Renal pelvis (tissue), 1 donor: ENCODE measurements at regions not wholly inside any gene's neighbourhood (a gene's known extent, or its start where the extent isn't known, plus 50 kb on each side); places are given as distances from the start of the nearest gene placed in this dataset.

Source experiments
- DNase-seq: peaks from one replicate; pipeline ENCODE4 v3.0.0-alpha.2; 2013

GRCh38 chr2:20523073-20523798 is 76.4 kb downstream of the RHOB start:
- no peak for DNase-seq

- no peak for DNase-seq
Observed at GRCh38 chr2:20523799-20524187, 76.9 kb downstream of the RHOB start.

- no peak for DNase-seq
Observed at GRCh38 chr2:20524412-20525040, 77.7 kb downstream of the RHOB start.

DNA sequence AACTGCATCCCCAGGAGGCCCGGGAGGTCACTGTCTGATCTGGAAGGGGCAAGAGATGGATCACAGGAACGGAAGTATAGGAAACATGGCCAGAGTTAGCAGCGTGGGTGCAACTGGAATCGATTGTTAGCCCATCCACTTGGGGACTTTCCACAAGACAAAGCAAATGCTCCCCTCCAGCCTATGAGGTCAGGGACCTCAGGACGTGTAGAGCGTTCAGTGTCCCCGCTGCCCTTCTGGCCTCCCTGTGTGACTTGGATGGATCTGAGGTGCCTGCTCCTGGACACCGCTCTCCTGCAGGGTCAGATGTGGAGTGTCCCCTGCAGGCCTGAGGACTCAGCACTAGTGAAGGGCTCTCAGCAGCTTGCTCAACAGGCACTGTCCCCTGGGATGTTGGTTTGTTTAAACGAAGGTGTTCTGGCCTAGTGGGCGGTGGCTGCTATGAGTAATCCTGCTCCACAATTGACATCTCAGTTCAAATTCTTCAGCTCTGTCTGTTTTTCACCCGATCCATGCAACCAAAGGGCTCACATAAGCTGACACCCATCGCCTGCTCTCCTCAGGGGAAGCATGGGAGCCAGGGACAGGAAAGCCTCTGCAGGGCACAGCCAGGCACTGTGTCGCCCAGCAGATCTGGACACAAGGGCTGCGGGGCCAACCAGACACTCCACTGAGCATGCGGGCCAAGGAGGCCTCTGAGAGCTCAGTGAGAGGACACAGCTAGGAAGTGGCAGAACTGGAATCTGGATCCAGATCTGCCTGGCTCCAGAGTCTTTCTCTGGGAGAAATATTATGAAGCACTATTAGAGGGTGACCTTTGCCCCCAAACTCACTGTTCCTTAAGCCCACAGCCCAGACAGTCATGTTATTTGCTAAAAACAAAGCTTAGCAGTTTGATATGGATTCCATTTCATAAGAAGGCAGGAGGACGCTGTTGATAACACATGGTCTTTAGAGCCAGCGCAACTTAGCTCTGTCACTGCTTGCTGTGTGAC is 78.5 kb downstream of the RHOB start:
- DNase-seq, result no peak

- no peak for DNase-seq
Observed at GRCh38 chr2:20526160-20526559, 79.3 kb downstream of the RHOB start.

DNA sequence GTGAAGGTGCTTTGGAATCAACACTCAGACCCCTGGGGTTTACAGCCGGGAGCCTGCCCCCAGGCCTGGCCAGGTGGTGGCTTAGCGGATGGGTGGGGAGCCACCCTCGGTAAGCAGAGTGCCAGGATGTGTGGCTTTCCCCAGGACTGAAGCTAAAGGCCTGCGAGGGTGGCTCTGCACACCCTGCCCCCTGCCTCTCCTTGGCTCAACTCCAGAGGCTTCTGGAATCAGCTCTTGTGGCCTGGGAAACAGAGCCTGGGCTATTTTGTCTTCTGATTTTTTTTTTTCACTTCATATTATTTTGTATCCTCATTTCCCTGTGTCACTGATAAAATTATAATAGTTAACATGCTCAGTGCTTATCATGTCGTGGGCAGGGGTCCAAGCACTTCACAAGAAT is 79.8 kb downstream of the RHOB start:
- DNase-seq, result no peak

DNA sequence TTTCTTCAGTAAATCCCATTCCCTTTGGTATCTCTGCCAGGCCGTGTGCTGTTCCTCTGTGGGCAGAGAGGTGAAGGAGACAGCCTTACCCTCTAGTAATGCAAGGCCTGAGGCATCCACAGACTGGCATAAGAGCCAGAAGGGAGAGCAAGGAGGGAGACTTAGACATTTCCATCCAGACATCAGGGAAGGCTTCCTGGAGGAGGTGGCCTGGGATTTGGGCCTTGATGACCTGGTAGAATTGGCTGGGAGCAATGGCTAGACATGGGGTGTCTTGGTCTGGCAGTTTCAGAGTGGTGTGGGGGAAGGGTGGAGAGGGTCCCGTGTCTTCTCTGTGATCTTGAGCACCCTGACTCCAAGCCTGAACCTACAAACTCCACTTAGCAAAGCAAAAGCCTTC is 81.8 kb downstream of the RHOB start:
- no peak for DNase-seq

DNA sequence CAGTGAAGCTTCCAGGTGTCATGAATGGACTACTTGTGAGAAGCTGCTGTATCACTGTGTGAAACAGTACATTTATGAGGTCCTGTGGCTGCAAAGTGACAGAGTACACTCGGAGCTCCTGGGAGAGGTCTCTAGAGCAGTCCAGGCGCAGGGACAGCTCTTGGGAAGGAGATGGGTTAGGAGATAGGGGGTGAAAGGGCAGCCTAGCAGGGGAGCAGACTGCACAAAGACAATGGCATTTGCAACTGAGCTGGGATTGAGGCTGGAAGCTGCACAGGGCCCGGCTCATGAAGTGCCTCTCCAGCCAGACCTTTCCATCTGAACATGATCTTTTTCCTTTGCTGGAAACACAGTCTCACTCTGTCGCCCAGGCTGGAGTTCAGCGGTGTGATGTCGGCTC is 83.6 kb downstream of the RHOB start:
- DNase-seq, result no peak

GRCh38 chr2:20531633-20532262 is 84.9 kb downstream of the RHOB start:
- DNase-seq, result no peak

DNA sequence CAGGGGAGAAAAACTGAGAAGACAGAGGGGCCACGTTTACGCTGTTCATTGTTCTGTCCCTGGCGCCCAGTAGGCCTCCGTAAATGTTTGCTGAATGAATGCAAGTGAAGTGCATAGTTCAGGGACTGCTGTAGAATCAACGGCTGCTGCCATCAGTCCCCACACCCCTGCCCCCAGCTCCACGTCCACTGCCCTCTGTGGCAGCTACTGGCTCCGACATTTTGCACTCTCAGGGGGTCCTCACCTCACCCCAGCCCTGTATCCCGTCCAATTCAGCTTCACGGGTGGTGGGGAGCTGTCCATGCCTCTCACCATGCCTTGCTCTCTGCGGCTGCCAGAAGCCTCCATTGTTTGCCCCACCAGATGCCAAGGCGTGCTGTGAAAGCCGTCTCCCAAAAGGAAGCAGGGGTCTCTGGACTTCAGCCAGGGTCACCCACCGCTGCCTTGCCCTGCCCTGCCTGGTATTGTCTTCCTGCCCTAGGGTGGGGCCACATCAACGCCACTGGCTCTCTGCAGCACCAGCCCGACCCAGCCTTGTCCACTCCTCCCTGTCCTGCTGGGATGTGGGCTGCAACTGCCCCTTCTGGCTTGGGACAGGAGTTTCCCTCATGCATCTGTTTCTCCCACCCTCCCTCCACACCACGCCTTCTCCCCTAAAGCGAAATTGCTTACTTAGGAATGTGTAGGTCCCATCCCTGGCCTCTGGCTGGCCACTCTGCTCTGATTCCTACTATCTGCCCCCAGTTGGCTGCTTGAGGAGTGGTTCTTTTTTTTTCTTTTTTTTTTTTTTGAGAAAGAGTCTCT is 86.0 kb downstream of the RHOB start:
- DNase-seq, result no peak

DNA sequence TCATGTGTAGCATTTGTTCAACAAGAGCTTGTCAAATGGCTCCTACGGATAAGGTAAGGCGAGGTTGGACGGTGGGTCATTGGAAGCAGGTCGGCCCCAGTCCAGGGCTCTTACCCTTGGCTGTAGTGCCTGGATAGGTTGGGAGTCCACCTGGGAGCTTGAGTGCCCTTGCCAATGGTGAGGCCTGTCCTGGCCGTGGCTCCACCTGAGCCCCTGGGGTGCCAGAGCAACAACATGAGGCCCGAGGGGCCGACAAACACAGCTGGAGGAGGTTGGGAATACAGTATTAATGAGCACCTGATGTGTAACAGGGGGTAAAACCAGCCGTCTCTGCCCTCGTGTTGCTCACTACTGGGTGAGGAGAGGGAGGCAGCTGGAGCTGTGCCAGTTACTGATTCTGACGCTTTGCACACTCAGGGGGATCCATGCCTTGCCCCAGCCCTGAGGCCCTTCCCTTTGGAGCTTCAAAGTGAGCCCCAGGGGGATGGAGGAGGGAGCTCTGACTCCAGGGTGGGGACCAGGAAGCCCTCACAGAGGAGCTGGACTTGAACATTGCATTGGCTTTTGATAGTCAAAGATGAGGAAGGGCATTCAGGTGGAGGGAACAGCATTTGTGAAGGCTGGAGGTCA is 87.2 kb downstream of the RHOB start:
- no peak for DNase-seq

GRCh38 chr2:20534913-20535801 is 88.3 kb downstream of the RHOB start:
- DNase-seq, result no peak

DNA sequence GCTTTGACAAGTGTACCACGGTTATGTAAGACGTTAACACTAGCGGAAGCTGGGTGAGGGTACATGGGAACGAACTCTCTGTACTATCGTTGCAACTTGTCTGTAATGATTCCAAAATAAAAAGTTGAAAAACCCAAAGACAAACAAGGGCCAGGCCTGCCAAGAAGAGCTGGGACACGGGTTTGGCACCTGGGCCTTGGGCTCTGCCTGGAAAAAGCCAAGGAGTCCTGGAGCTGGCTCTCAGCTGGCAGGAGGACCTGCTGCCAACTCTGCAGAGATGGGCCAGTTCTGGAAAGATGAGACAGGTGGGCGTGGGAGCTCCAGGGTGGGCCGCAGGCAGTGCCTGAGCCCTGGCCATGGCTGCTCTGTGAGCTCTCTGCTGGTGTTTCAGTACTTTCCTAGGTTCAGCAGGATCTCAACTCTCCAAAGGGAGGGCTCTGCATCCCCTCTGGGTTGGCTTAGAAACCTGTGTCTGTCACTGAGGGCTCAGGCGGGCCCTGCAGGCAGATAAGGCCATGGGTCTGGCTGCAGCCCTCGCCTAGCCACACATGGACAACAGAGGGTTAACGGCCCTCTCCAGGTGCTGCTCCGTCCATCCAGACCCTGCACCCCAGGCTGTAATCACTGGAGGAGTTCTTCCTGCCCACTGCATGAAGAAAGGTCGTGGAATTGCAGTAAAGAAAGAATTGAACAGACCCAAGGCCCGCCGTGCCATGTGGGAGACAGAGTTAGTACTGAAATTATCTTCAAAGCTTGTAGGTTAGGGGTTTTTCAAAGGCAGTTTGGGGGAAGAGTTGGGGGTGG is 89.9 kb downstream of the RHOB start:
- DNase-seq, result no peak

DNA sequence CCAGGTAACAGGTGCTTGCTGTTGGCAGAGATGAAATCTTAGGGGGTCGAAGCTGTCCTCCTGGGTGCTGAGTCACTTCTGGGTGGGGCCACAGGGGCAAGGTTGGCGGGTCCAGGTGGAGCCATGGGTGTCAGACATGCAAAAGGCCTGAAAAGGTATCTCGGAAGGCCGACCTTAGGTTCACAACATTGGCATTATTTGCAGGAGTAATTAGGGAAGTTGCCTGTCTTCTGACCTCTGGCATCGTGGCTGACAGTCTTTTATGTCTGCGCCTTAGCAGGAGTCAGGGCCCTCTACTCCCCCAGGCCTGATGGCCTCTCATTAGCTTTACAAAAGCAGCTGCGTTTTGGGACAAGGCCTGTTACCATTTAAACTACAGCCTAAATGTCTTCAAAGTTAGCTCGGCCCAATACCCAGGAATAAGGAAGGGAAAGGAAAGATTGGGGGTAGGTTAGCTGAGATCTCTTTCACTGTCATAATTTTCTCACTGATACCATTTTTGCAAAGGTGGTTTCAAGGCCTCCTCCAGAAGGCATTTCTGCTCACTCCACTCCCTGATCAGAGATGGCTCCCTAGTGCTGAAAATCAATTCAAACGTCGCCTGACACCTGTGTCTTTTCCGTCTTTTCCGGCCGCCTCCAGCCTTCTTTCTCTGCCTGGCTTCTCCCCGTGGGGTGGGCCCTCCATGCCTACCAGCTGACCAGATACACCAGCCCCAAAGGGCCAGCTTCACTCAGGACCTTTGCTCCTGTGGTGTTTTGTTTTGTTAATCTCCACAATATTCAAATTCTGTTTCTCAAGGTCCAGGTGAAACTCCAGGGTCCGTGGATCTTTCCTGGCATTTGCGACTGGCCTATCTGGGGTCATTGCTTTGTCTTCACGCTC is 90.8 kb downstream of the RHOB start:
- DNase-seq, result no peak

DNA sequence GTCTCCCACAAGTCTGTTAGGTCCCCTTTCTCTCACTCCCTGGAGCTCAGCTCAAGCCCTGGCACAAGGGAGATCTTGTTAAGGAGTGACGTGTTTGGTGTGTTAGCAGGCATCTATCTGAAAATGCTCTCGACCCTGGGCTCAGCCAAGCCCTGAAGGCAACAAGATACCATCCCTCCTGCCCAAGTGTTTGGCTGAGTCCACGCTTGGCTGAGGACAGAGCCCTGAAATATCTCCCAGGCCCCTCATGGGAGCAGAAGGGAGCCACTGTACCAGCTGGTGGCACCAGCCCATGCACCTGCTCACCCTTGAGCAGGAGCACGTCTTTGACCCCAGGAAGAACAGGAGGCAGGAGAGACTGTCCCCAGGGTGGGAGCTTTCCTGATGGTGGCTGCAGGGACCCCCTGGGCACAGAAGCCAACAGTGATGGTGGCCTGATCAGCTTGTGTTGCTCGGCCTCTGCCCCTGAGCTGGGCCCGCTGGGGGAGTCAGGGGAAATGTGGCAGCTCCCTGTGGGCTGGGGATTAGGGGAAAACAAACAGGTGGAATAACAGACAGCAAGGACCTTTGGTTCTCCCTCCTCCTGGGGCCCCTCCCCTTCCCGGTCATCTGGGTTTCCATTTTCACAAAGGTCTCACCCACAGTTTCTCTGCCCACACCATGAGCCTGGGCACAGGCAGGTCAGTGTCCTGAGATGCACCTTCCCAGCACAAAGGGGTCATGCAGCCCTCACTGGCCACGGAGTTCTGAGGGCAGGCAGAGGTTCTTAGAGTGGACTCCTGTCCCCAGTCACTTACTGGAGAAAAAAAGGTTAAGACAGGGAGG is 91.6 kb downstream of the RHOB start:
- DNase-seq, result no peak

DNA sequence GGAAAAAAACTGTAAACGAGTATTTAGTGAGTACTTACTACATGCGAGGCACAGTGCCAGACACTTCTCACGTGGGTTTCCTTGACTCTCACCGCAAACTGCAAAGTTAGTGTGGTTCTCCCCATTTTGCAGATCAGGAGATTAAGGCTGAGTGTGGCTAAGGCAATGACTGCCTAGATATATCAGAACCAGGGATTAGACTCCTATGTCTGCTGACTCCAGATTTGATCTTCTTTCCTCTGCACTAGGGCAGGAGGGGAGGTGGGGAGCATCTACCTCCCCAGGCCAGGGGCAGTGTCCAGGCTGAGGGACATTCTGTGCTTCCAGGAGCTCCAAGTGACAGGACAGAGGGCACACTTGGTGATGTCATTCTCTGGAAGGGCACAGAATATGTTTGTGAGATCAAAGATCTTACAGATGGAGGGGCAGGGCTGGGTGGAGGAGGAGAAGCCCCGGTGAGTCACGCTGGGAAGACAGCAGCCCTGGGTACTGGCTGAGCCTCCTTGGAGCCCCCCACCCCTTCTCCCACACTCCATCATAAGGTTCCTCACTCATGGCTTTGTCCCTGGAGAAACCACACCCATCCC is 92.4 kb downstream of the RHOB start:
- no peak for DNase-seq
